Gastrocnemius medialis (tissue), 4 donors: ENCODE measurements at regions not wholly inside any gene's neighbourhood (a gene's known extent, or its start where the extent isn't known, plus 50 kb on each side); places are given as distances from the start of the nearest gene placed in this dataset.

ENCODE experiments used
- ATAC-seq, 2 donors: fragments of 150-250 bp; one replicate each; pipeline ENCODE4 v1.9.1; 2016
- DNase-seq, 2 donors: peaks; one replicate each; pipeline ENCODE4 v3.0.0-alpha.2; 2019
- H3K27ac ChIP-seq, 4 donors: fragments of 200-600 bp; sonication (generic); 1 replicate in 1 of 4; 2 replicates in 3 of 4; pipeline ENCODE4 v1.5.1; 2016 to 2018; ENCODE audit warnings: mild to moderate bottlenecking in 2 of 4, moderate library complexity in 1 of 4
- H3K27me3 ChIP-seq, 3 donors: fragments of 200-600 bp; sonication (generic) in 2 of 3; 1 replicate in 1 of 3; 2 replicates in 2 of 3; pipeline versions ENCODE4 v1.5.1 to v1.6.0; 2016 to 2019; ENCODE audit warnings: mild to moderate bottlenecking in 1 of 3, moderate library complexity in 1 of 3
- H3K36me3 ChIP-seq, 2 donors: fragments of 200-600 bp; sonication (generic) in 1 of 2; one replicate each; pipeline ENCODE4 v1.5.1; 2017 to 2018
- H3K4me1 ChIP-seq, 2 donors: fragments of 200-600 bp; sonication (generic) in 1 of 2; one replicate each; pipeline ENCODE4 v1.5.1; 2016 to 2017; ENCODE audit warnings: mild to moderate bottlenecking in 2 of 2
- H3K4me3 ChIP-seq, 4 donors: fragments of 200-600 bp; sonication (generic) in 3 of 4; 1 replicate in 1 of 4; 2 replicates in 3 of 4; pipeline ENCODE4 v1.5.1; 2016 to 2019; ENCODE audit warnings: mild to moderate bottlenecking in 2 of 4
- H3K9me3 ChIP-seq, 3 donors: fragments of 200-600 bp; sonication (generic) in 2 of 3; 1 replicate in 1 of 3; 2 replicates in 2 of 3; pipeline ENCODE4 v1.5.1; 2016 to 2019
- CTCF ChIP-seq, 5 experiments: fragments of 450-650 bp in 3 of 5; fragments of 200-600 bp in 2 of 5; sonication (generic) in 2 of 5; IDR thresholded peaks in 4 of 5; conservative IDR thresholded peaks in 1 of 5; 1 replicate in 4 of 5; 2 replicates in 1 of 5; pipeline ENCODE4 v1.5.1; 2016 to 2019; ENCODE audit warnings: antibody characterized with exemption in 5 of 5, mild to moderate bottlenecking in 3 of 5, moderate library complexity in 3 of 5
- POLR2A ChIP-seq, 2 donors: fragments of 450-650 bp; IDR thresholded peaks; one replicate each; pipeline ENCODE4 v1.6.1; 2017; ENCODE audit warnings: antibody characterized with exemption in 2 of 2, mild to moderate bottlenecking in 2 of 2, moderate library complexity in 2 of 2
- in situ Hi-C, 4 donors: fragments of 200-750 bp; cut with MboI; loops; one replicate each; pipeline versions ENCODE4 v1.15.0 to v1.8.0; 2017; ENCODE audit warnings: low sequenced_read_pairs in 4 of 4
- intact Hi-C: fragments of 100-400 bp; cut with DNase I; formaldehyde crosslinking; loops from one replicate; pipeline ENCODE4 v1.15.1; 2023; ENCODE audit warnings: low total_unique reads

- Histone ChIP-seq H3K27me3 (no peaks in the 10 kb centered on the region), H3K9me3 (no peaks in the 10 kb centered on the region), H3K4me1 (peaks cover 0 to 3% of the 10 kb centered on the region in 2 donors), H3K4me3 (no peak overlapping the region), H3K27ac (no peak overlapping the region), H3K36me3 (no peaks in the 10 kb centered on the region)
- intact Hi-C loops: no loop called here
- in situ Hi-C loops: no loop called here
- TF ChIP-seq POLR2A (IDR thresholded peaks at IDR 0.05) (no peak), CTCF (IDR thresholded peaks at IDR 0.05 in 4 of 5, conservative IDR thresholded peaks at IDR 0.05 in 1 of 5) (no peak)
- DNase-seq: no peak
- ATAC-seq: no peak
Observed at GRCh38 chr12:19855851-19856250, 416.6 kb downstream of the AEBP2 start.

GRCh38 chr12:19856389-19856788 is 417.1 kb downstream of the AEBP2 start:
- in situ Hi-C loops (no loop called here), intact Hi-C loops (no loop called here)
- Histone ChIP-seq H3K36me3 (no peaks in the 10 kb centered on the region), H3K27ac (no peak overlapping the region), H3K9me3 (no peaks in the 10 kb centered on the region), H3K27me3 (no peaks in the 10 kb centered on the region), H3K4me3 (no peak overlapping the region), H3K4me1 (peaks cover 0 to 3% of the 10 kb centered on the region in 2 donors)
- no peak for DNase-seq
- no peak for ATAC-seq
- TF ChIP-seq CTCF (IDR thresholded peaks at IDR 0.05 in 4 of 5, conservative IDR thresholded peaks at IDR 0.05 in 1 of 5) (no peak), POLR2A (IDR thresholded peaks at IDR 0.05) (no peak)

- no peaks in the 10 kb centered on the region for H3K27me3 ChIP-seq
- H3K36me3 ChIP-seq: no peaks in the 10 kb centered on the region
- TF ChIP-seq CTCF (IDR thresholded peaks at IDR 0.05 in 4 of 5, conservative IDR thresholded peaks at IDR 0.05 in 1 of 5) (no peak), POLR2A (IDR thresholded peaks at IDR 0.05) (no peak)
- DNase-seq: no peak
- no peaks in the 10 kb centered on the region for H3K9me3 ChIP-seq
- H3K4me1 ChIP-seq: peaks cover 0 to 3% of the 10 kb centered on the region in 2 donors
- no peak overlapping the region for H3K27ac ChIP-seq
- in situ Hi-C loops (no loop called here), intact Hi-C loops (no loop called here)
- no peak overlapping the region for H3K4me3 ChIP-seq
- no peak for ATAC-seq
Observed at GRCh38 chr12:19857204-19857603, 417.9 kb downstream of the AEBP2 start.

- DNase-seq (no peak), ATAC-seq (no peak)
- in situ Hi-C loops (no loop called here), intact Hi-C loops (no loop called here)
- H3K27me3 ChIP-seq: no peaks in the 10 kb centered on the region
- H3K36me3 ChIP-seq: no peaks in the 10 kb centered on the region
- no peak overlapping the region for H3K4me3 ChIP-seq
- TF ChIP-seq CTCF (IDR thresholded peaks at IDR 0.05 in 4 of 5, conservative IDR thresholded peaks at IDR 0.05 in 1 of 5): no peak
- TF ChIP-seq POLR2A (IDR thresholded peaks at IDR 0.05): no peak
- H3K4me1 ChIP-seq: no peaks in the 10 kb centered on the region
- H3K9me3 ChIP-seq: no peaks in the 10 kb centered on the region
- no peak overlapping the region for H3K27ac ChIP-seq
Observed at GRCh38 chr12:19867151-19867550, 427.9 kb downstream of the AEBP2 start.

- TF ChIP-seq CTCF (IDR thresholded peaks at IDR 0.05 in 4 of 5, conservative IDR thresholded peaks at IDR 0.05 in 1 of 5): no peak
- no peak for TF ChIP-seq POLR2A (IDR thresholded peaks at IDR 0.05)
- H3K27ac ChIP-seq: no peak overlapping the region
- in situ Hi-C loops: no loop called here
- H3K4me3 ChIP-seq: no peak overlapping the region
- intact Hi-C loops: no loop called here
- no peaks in the 10 kb centered on the region for H3K4me1 ChIP-seq
- ATAC-seq: no peak
- H3K27me3 ChIP-seq: no peaks in the 10 kb centered on the region
- no peak for DNase-seq
- H3K36me3 ChIP-seq: no peaks in the 10 kb centered on the region
- no peaks in the 10 kb centered on the region for H3K9me3 ChIP-seq
Observed at GRCh38 chr12:19867970-19868369, 428.7 kb downstream of the AEBP2 start.
